M059J (cell line): ENCODE measurements at regions not wholly inside any gene's neighbourhood (a gene's known extent, or its start where the extent isn't known, plus 50 kb on each side); places are given as distances from the start of the nearest gene placed in this dataset.
A peak's percentile ranks its signal among the peaks of the same experiment; 100 is the strongest.

Source experiments
- DNase-seq: peaks from one replicate; pipeline ENCODE4 v3.0.0-alpha.2; 2012; ENCODE audit warnings: low read depth

DNA sequence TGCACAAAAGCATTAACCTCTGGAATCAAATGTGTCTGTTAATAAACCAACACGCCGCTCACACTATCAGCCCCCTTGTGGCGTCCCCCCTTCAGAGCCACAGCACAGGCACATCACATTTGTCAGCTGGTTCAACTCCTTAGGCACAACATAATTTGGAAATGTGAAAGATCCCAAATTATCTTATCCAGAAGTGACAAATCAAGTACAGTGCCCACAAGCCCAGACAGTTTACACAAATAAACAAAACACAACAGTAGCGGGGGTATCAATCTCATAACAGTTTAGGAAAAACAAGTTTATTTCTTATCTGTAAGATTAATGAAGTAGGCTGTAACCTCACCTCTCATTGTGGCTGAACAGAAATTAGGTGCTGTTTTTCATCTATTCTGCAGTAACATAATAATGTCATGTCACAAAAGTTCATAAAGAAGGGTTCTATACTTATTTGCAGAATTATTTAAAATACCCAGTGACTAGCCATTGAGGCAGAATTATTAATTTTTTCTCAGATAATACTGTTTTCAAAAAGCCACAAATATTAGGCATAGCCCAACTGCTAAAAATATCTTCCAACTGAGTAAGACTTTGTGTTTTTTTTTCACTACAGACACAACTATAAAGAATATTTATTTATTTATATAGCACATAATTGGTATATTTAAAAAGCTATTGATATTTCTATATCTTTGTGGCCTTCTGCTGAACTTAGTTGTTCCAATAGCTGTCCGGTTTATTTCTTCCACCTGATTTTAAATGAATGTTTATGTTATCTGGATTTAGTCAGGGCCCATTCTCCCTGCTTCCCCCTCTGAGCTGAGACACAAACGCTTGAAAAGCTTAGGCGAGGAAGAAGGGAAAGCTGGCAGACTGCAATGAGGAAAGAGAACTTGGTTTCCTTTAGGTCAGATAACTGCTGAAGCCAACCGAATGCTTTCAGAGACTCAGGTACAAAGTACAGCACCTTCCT is 214.7 kb downstream of the QDPR start:
- no peak for DNase-seq

GRCh38 chr4:17293901-17294300 is 218.0 kb downstream of the QDPR start:
- DNase-seq, result no peak

- DNase-seq, result no peak
Measured at GRCh38 chr4:17288151-17288550, 223.7 kb downstream of the QDPR start.

GRCh38 chr4:17286752-17287460 is 225.0 kb downstream of the QDPR start:
- DNase-seq, result peak; percentile 73

GRCh38 chr4:17285747-17286146 is 226.1 kb downstream of the QDPR start:
- DNase-seq, result no peak

- DNase-seq, result peak; percentile 49
Measured at GRCh38 chr4:17284323-17285175, 227.3 kb downstream of the QDPR start.

GRCh38 chr4:17283832-17284231 is 228.1 kb downstream of the QDPR start:
- DNase-seq, result no peak

GRCh38 chr4:17283251-17283650 is 228.6 kb downstream of the QDPR start:
- no peak for DNase-seq

- no peak for DNase-seq
Measured at GRCh38 chr4:17280261-17281018, 231.4 kb downstream of the QDPR start.

GRCh38 chr4:17276776-17277175 is 235.1 kb downstream of the QDPR start:
- DNase-seq, result peak; percentile 74

DNA sequence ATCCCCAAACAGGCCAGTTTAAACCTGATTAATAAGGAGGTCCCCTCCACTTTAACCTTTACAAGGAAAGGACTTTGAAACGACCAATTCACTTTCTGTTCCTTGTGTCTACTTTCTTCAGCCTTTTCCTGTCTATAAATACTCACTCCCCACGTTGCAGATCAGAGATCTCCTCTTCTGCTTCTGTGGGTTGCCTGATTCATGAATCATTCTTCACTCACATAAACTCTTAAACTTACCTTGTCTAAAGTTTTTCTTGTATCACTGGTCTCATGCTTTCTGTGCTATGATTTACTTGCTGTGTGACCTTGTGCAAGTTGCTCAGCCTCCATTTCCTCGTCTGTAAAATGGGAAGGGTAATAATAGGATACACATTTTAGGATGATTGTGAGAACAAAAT is 236.1 kb downstream of the QDPR start:
- DNase-seq, result peak; percentile 72

DNA sequence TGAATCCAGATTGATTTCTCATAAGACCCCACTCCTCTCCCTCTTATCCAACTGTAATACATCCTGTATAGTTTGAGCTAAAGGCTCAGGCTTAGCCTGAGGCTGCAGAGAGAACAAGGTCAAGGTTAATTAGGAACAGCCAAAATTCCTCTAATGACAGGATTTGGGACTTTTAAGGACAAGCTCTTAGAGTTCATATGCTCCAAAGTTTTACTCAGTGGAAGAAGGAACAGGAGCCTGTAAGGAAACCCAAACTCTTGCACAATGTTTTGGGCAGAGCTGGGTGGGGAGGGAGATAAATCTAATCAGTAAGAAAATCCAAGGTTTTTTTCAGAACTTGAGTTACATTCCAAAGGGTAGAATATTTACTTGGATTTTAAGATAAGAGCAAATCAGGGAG is 238.8 kb downstream of the QDPR start:
- no peak for DNase-seq

GRCh38 chr4:17272154-17272553 is 239.7 kb downstream of the QDPR start:
- DNase-seq, result no peak

DNA sequence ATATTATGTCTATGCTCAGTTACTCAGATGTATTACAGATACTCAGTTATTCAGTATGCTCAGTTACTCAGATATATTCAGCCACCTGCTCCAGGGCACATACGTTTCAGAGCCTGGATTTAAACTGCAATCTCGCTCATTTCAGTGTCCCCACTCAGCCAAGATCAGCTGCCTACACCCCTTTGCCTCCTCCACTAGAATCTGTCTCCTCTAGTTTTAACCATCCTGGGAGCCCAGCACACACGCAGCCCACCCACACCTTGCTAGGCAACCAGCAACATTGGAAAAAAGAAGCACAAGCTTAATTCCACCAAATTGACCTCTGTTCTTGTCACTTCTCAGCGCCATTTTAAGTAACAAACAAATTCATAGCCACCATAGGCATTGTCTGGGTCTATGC is 246.2 kb downstream of the QDPR start:
- no peak for DNase-seq

GRCh38 chr4:17265139-17265538 is 246.8 kb downstream of the QDPR start:
- no peak for DNase-seq

DNA sequence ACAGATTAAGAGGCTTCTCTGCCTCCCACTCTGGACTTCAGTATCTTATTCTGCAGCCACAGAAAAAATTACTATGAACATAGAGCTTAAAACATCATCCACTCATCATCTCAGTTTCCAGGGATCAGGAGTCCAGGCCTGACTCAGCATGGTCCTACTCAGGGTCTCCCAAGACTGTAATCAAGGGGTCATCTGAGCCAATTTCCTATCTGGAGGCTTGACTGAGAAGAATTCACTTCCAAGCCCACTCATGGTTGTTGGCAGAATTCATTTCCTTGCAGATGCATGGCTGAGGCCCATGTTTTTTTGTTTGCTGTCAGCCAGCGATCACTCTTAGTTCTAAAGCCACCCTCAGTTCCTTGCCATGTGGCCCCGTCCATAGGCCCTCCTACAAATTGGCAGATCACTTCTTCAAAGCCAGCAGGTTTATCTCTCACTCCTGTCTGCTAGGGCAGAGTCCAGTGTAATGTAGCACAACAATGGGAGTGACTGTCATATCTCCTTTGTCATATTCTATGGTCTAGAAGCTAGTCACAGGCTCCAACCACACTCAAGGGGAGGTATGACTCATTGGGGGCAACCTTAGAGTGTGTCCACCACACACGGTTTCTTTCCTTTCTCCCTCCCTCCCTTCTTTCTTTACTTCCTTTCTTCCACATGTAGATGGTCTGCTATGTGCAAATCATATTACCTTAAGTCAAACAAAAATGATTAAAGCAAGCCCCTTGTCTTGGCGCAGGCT is 251.6 kb downstream of the QDPR start:
- peak; percentile 61 for DNase-seq

DNA sequence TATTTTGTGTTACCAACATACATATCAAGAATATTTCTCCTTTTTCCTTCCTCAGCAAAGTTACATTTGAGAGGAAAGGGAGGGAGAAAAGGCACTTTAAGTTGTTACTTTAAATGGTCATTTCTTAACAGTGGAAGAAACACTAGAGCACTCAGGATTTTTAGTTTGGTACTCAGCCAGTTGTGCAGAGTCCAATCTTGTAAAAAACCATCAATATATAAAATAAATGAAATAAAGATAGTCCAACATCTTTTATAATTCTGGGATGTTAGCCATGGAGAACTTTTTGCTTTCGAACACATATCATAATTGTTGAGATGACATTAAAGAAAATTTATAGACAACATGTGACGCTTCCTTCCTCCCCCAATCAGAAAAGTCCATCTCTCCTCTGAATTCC is 253.8 kb downstream of the QDPR start:
- no peak for DNase-seq

- no peak for DNase-seq
Measured at GRCh38 chr4:17252131-17252530, 259.8 kb downstream of the QDPR start.

GRCh38 chr4:17251101-17251500 is 260.8 kb downstream of the QDPR start:
- DNase-seq, result no peak

- DNase-seq, result no peak
Measured at GRCh38 chr4:17250591-17250990, 261.3 kb downstream of the QDPR start.

DNA sequence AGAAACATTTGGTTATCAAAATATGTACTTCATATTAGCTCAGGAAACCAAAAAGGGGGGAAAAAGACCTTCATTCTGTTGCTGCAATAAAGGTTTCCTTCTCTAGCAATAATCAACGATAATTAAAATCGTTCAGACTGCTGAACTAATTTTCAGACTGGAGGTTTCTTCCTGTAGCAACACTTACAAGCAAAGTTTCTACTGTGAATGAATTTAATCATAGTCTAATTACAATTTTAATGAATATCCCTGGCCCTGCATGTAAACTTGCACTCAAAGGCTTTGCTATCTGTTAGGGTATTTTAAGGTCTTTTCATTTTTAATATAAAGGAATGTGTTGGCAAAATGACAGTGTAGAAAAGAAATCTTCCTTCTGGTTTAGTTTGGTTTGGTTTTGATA is 265.2 kb downstream of the QDPR start:
- DNase-seq, result no peak
